HG02798 (cell line): ENCODE measurements at regions not wholly inside any gene's neighbourhood (a gene's known extent, or its start where the extent isn't known, plus 50 kb on each side); places are given as distances from the start of the nearest gene placed in this dataset.

Experiments
- ATAC-seq: cut with Tn5 transposase; IDR thresholded peaks from one replicate; pipeline ENCODE4 v1.9.1; 2021; ENCODE audit warnings: mild to moderate bottlenecking; ENCODE audit not compliant: unreplicated experiment, poor library complexity

- ATAC-seq = no peak
Observed at GRCh38 chr4:13142191-13142590, 341.9 kb downstream of the RAB28 start.

- no peak for ATAC-seq
Observed at GRCh38 chr4:13137390-13137789, 346.8 kb downstream of the RAB28 start.

GRCh38 chr4:13133700-13134099 is 350.4 kb downstream of the RAB28 start:
- no peak for ATAC-seq

GRCh38 chr4:13130848-13131247 is 353.3 kb downstream of the RAB28 start:
- ATAC-seq = no peak

- no peak for ATAC-seq
Observed at GRCh38 chr4:13129095-13129494, 355.0 kb downstream of the RAB28 start.

- no peak for ATAC-seq
Observed at GRCh38 chr4:13126976-13127910, 356.9 kb downstream of the RAB28 start.

- no peak for ATAC-seq
Observed at GRCh38 chr4:13118633-13119032, 365.5 kb downstream of the RAB28 start.

GRCh38 chr4:13117185-13117584 is 367.0 kb downstream of the RAB28 start:
- ATAC-seq = no peak

GRCh38 chr4:13112030-13112429 is 372.1 kb downstream of the RAB28 start:
- ATAC-seq = no peak

- ATAC-seq = no peak
Observed at GRCh38 chr4:13109536-13109935, 374.6 kb downstream of the RAB28 start.

- ATAC-seq = no peak
Observed at GRCh38 chr4:13108096-13108495, 376.0 kb downstream of the RAB28 start.

- peak; percentile 52 for ATAC-seq
Observed at GRCh38 chr4:13103382-13104015, 380.6 kb downstream of the RAB28 start.

- no peak for ATAC-seq
Observed at GRCh38 chr4:13102092-13102742, 381.9 kb downstream of the RAB28 start.

- ATAC-seq = no peak
Observed at GRCh38 chr4:13097971-13098370, 386.2 kb downstream of the RAB28 start.

- ATAC-seq = no peak
Observed at GRCh38 chr4:13095722-13096121, 388.4 kb downstream of the RAB28 start.

- ATAC-seq = no peak
Observed at GRCh38 chr4:13093170-13093569, 391.0 kb downstream of the RAB28 start.

GRCh38 chr4:13092702-13093101 is 391.4 kb downstream of the RAB28 start:
- no peak for ATAC-seq

- no peak for ATAC-seq
Observed at GRCh38 chr4:13089659-13089998, 394.5 kb downstream of the RAB28 start.

GRCh38 chr4:13088726-13089658 is 395.1 kb downstream of the RAB28 start:
- ATAC-seq = no peak

GRCh38 chr4:13087041-13087440 is 397.1 kb downstream of the RAB28 start:
- no peak for ATAC-seq
